ENCODE measurements at regions not wholly inside any gene's neighbourhood (a gene's known extent, or its start where the extent isn't known, plus 50 kb on each side); places are given as distances from the start of the nearest gene placed in this dataset.

GRCh38 chr10:33091201-33091600 lies 133.2 kb upstream of the ITGB1 start:
- Histone ChIP-seq H3K9me1 (ENCODE audit: control insufficient read depth, extremely low read depth, insufficient read depth, low read length) (no peaks in the 10 kb centered on the region), H3K4me2 (ENCODE audit: control insufficient read depth, extremely low read depth, insufficient read depth, low read depth, low read length) (no peak overlapping the region), H3K27ac (ENCODE audit: control insufficient read depth, insufficient read depth, low read length) (no peak overlapping the region), H2AFZ (ENCODE audit: control insufficient read depth, low read length) (no peak overlapping the region), H3K9ac (ENCODE audit: control insufficient read depth, extremely low read depth, insufficient read depth, low read length) (no peak overlapping the region), H3K27me3 (ENCODE audit: control insufficient read depth, extremely low read depth, insufficient read depth, low read length) (no peaks in the 10 kb centered on the region), H3K4me3 (ENCODE audit: control insufficient read depth in 2 of 3, extremely low read depth in 1 of 3, insufficient read depth in 2 of 3, low read depth in 1 of 3, low read length in 3 of 3) (no peak overlapping the region), H3K79me2 (ENCODE audit: control insufficient read depth, insufficient read depth, low read length) (no peaks in the 10 kb centered on the region), H3K36me3 (ENCODE audit: control insufficient read depth in 2 of 2, extremely low read depth in 1 of 2, insufficient read depth in 2 of 2, low read length in 2 of 2) (peaks cover 0 to 2% of the 10 kb centered on the region in 2 experiments), H3K9me3 (ENCODE audit: control insufficient read depth, low read depth, low read length) (peaks cover 3% of the 10 kb centered on the region), H4K20me1 (ENCODE audit: control insufficient read depth, extremely low read depth, insufficient read depth, low read length) (no peaks in the 10 kb centered on the region), H3K4me1 (ENCODE audit: control insufficient read depth, extremely low read depth, insufficient read depth, low read length) (no peaks in the 10 kb centered on the region)
- DNase-seq (ENCODE audit: low read depth, low spot score): no peak
- dilution Hi-C loops (cut with MboI; ENCODE audit: extremely low pct_ligation_motif_present, low sequenced_read_pairs): no loop called here
- TF ChIP-seq EZH2 (IDR thresholded peaks at IDR 0.05; ENCODE audit: low read length) (no peak), CTCF (optimal IDR thresholded peaks at IDR 0.05 in 1 of 3, IDR thresholded peaks at IDR 0.05 in 1 of 3, conservative IDR thresholded peaks at IDR 0.05 in 1 of 3; ENCODE audit: extremely low read depth in 1 of 3, insufficient read depth in 2 of 3, low read length in 3 of 3) (no peak)
- no peak for FAIRE-seq

- H3K9ac ChIP-seq (ENCODE audit: control insufficient read depth, extremely low read depth, insufficient read depth, low read length): no peak overlapping the region
- no peak overlapping the region for H2AFZ ChIP-seq (ENCODE audit: control insufficient read depth, low read length)
- no peaks in the 10 kb centered on the region for H3K36me3 ChIP-seq (ENCODE audit: control insufficient read depth in 2 of 2, extremely low read depth in 1 of 2, insufficient read depth in 2 of 2, low read length in 2 of 2)
- no peak overlapping the region for H3K27ac ChIP-seq (ENCODE audit: control insufficient read depth, insufficient read depth, low read length)
- FAIRE-seq (no peak), DNase-seq (ENCODE audit: low read depth, low spot score) (no peak)
- no peaks in the 10 kb centered on the region for H3K27me3 ChIP-seq (ENCODE audit: control insufficient read depth, extremely low read depth, insufficient read depth, low read length)
- no peaks in the 10 kb centered on the region for H3K9me1 ChIP-seq (ENCODE audit: control insufficient read depth, extremely low read depth, insufficient read depth, low read length)
- H3K4me3 ChIP-seq (ENCODE audit: control insufficient read depth in 2 of 3, extremely low read depth in 1 of 3, insufficient read depth in 2 of 3, low read depth in 1 of 3, low read length in 3 of 3): no peak overlapping the region
- H3K4me2 ChIP-seq (ENCODE audit: control insufficient read depth, extremely low read depth, insufficient read depth, low read depth, low read length): no peak overlapping the region
- dilution Hi-C loops (cut with MboI; ENCODE audit: extremely low pct_ligation_motif_present, low sequenced_read_pairs): no loop called here
- TF ChIP-seq EZH2 (IDR thresholded peaks at IDR 0.05; ENCODE audit: low read length): no peak
- no peak for TF ChIP-seq CTCF (optimal IDR thresholded peaks at IDR 0.05 in 1 of 3, IDR thresholded peaks at IDR 0.05 in 1 of 3, conservative IDR thresholded peaks at IDR 0.05 in 1 of 3; ENCODE audit: extremely low read depth in 1 of 3, insufficient read depth in 2 of 3, low read length in 3 of 3)
- no peaks in the 10 kb centered on the region for H3K79me2 ChIP-seq (ENCODE audit: control insufficient read depth, insufficient read depth, low read length)
- H3K9me3 ChIP-seq (ENCODE audit: control insufficient read depth, low read depth, low read length): no peaks in the 10 kb centered on the region
- no peaks in the 10 kb centered on the region for H3K4me1 ChIP-seq (ENCODE audit: control insufficient read depth, extremely low read depth, insufficient read depth, low read length)
- H4K20me1 ChIP-seq (ENCODE audit: control insufficient read depth, extremely low read depth, insufficient read depth, low read length): no peaks in the 10 kb centered on the region
These were observed 131.0 kb upstream of the ITGB1 start for GRCh38 chr10:33088990-33089389.
